PC-3 (cell line): ENCODE measurements at regions not wholly inside any gene's neighbourhood (a gene's known extent, or its start where the extent isn't known, plus 50 kb on each side); places are given as distances from the start of the nearest gene placed in this dataset.

ENCODE experiments used
- EZH2 ChIP-seq: fragments of 300-600 bp; sonication (generic); IDR thresholded peaks from one replicate; pipeline ENCODE4 v1.6.1; 2017; ENCODE audit warnings: antibody characterized with exemption, mild to moderate bottlenecking, low read length; ENCODE audit not compliant: unreplicated experiment
- EZH2phosphoT487 ChIP-seq: fragments of 300-600 bp; sonication (generic); IDR thresholded peaks from 2 replicates; pipeline ENCODE4 v1.6.1; 2018; ENCODE audit warnings: mild to moderate bottlenecking, antibody characterized with exemption, low read length, borderline replicate concordance

GRCh38 chr18:77366067-77366719 lies 116.5 kb downstream of the GALR1 start:
- TF ChIP-seq EZH2 (no peak), EZH2phosphoT487 (no peak)
